ENCODE measurements at regions not wholly inside any gene's neighbourhood (a gene's known extent, or its start where the extent isn't known, plus 50 kb on each side); places are given as distances from the start of the nearest gene placed in this dataset.

DNA sequence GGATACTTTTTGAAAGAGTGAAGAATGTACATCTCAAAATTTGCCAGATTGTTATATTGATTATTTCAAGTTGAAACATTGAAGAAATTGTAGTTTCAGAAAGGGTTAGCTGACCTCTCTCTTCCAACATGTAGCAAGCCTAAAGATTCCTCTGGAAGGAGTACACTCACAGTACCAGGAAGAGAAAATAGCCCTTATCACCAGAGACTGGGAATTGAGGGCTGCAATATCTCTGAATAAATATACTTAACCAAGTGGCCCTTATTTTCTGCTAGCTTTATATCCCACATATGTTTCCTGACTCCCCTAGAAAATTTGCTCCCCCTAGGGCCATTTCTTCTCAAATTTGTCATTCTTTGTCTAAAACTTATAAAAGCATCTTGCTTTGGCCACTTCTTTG lies 332.2 kb downstream of the GASK1B start:
- TF ChIP-seq, protein P1, sequence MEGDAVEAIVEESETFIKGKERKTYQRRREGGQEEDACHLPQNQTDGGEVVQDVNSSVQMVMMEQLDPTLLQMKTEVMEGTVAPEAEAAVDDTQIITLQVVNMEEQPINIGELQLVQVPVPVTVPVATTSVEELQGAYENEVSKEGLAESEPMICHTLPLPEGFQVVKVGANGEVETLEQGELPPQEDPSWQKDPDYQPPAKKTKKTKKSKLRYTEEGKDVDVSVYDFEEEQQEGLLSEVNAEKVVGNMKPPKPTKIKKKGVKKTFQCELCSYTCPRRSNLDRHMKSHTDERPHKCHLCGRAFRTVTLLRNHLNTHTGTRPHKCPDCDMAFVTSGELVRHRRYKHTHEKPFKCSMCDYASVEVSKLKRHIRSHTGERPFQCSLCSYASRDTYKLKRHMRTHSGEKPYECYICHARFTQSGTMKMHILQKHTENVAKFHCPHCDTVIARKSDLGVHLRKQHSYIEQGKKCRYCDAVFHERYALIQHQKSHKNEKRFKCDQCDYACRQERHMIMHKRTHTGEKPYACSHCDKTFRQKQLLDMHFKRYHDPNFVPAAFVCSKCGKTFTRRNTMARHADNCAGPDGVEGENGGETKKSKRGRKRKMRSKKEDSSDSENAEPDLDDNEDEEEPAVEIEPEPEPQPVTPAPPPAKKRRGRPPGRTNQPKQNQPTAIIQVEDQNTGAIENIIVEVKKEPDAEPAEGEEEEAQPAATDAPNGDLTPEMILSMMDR (conservative IDR thresholded peaks at IDR 0.05; ENCODE audit: control insufficient read depth, insufficient read depth, low read depth, low read length), result no peak
- DNase-seq (ENCODE audit: low read depth), result no peak
- no peak overlapping the region for H3K4me3 ChIP-seq (ENCODE audit: control insufficient read depth, low read depth, low read length)

DNA sequence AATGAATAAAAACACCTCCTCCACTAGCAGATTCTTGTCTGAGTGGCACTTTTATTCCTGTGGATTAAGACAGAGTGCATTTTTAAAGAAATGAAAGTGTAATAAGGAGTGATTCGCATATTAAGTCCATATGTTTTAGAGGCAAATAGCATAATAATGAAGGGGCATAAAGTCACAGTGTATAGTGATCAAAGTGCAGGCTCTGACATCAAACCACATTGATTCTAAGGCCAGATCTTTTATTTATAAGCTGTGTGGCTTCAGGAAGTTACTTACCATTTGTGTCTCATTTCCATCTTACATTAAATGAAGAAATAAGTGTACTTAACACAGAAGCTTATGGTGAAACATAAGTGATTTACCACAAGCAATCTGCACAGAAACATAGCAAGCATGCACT lies 332.8 kb downstream of the GASK1B start:
- no peak overlapping the region for H3K4me3 ChIP-seq (ENCODE audit: control insufficient read depth, low read depth, low read length)
- TF ChIP-seq, protein P1 (conservative IDR thresholded peaks at IDR 0.05; ENCODE audit: control insufficient read depth, insufficient read depth, low read depth, low read length), result no peak
- no peak for DNase-seq (ENCODE audit: low read depth)

DNA sequence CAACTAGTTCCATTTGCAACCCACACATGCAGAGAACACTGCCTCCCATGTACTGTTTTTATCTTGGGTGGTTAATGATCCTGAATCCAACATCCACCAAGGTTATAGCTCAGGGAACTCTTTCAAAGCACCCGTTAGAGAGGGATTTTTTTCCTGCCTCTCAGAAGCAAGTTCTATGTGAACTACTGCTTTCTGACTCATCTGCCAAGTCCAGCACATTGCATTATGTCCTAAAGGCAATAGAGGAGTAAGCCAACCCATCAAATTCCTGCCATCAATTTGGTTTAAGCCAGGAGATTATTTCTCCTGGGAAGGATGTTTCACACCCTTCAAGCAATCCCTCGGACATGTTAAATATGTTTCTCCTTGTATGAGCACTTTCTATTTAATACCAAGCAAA lies 334.5 kb downstream of the GASK1B start:
- no peak overlapping the region for H3K4me3 ChIP-seq (ENCODE audit: control insufficient read depth, low read depth, low read length)
- DNase-seq (ENCODE audit: low read depth), result peak; percentile 0
- TF ChIP-seq, protein P1 (conservative IDR thresholded peaks at IDR 0.05; ENCODE audit: control insufficient read depth, insufficient read depth, low read depth, low read length), result no peak

DNA sequence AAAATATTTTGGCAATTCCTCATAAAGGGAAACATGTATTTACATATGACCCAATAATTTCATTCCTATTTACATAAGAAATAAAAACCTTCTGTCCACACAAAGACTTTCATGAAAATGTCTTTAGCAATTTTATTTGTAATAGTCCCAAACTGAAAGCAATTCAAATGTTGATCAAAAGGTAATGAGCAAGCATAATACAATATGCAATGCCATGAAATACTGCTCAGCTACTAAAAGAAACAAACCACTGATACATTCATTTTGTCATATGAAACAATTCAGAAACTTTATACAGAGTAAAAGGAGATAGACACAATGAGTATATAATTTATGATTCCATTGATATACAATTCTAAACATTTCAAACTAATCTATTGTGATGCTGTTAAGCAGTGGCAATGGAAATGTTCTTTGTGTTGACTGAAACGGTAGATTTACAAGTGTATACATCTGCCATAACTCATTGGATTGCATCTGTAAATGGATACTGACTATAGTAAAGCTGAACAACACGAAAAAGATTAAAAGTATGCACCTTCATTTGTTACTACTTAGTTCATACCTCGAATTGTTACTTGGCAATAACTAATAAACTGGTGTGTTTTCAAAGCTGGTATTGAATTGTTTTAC lies 335.6 kb downstream of the GASK1B start:
- no peak overlapping the region for H3K4me3 ChIP-seq (ENCODE audit: control insufficient read depth, low read depth, low read length)
- TF ChIP-seq, protein P1 (conservative IDR thresholded peaks at IDR 0.05; ENCODE audit: control insufficient read depth, insufficient read depth, low read depth, low read length), result no peak

DNA sequence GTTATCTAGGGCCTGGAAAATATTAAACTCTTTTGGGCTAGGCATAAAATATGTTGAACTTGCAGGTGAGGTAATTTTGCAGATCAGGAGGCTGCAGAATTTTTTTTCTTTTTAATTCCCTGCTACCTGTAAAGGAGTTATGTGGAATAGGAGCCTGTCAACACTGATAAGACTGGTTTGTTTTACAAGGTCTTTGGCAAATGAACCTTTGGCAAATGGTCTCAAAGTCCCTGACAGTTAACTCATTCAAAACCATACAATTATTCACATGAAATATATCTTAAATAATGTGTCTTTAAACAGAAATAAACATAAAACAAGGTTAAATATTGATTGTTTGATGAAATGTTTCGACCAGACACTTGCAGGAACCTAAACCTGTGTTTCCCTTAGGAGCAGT lies 340.2 kb downstream of the GASK1B start:
- no peak for DNase-seq (ENCODE audit: low read depth)
- TF ChIP-seq, protein P1 (conservative IDR thresholded peaks at IDR 0.05; ENCODE audit: control insufficient read depth, insufficient read depth, low read depth, low read length), result no peak

More for the DNA sequence above, 335.6 kb downstream of the GASK1B start:
- DNase-seq (ENCODE audit: low read depth), result no peak

DNA sequence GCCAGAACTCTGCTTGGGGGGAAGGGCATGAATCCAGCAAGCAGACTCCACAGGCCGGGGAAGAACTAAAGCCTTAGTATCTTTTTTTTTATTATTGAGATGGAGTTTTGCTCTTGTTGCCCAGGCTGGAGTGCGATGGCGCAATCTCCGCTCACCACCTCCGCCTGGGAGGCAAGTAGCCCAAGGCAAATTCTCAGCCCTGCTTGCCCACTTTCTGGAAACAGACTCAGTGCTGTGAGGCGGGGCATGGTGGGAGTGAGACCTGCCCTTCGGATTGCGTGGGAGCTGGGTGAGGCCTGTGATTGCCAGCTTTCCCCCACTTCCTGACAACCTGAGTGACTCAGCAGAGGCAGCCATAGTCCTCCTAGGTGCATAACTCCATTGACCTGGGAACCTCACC lies 348.8 kb downstream of the GASK1B start:
- DNase-seq (ENCODE audit: low read depth), result no peak
- TF ChIP-seq, protein P1 (conservative IDR thresholded peaks at IDR 0.05; ENCODE audit: control insufficient read depth, insufficient read depth, low read depth, low read length), result no peak
- no peak overlapping the region for H3K4me3 ChIP-seq (ENCODE audit: control insufficient read depth, low read depth, low read length)

More for the DNA sequence above, 340.2 kb downstream of the GASK1B start:
- no peak overlapping the region for H3K4me3 ChIP-seq (ENCODE audit: control insufficient read depth, low read depth, low read length)

DNA sequence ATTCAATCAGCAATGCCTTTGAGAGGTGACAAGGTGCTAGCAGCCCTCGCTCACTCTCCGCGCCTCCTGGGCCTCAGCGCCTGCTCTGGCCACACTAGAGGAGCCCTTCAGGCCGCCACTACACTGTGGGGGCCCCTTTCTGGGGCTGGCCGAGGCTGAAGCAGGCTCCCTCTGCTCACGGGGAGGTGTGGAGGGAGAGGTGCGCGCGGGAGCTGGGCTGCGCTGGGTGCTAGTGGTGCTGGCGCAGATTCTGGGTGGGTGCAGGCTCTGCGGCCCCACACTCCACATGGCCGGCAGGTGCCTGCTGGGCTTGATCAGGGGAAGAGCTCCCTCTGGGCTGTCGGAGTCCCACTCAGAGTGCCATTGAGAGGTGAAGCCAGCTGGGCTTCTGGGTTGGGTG lies 351.0 kb downstream of the GASK1B start:
- TF ChIP-seq, protein P1 (conservative IDR thresholded peaks at IDR 0.05; ENCODE audit: control insufficient read depth, insufficient read depth, low read depth, low read length), result no peak
- H3K4me3 ChIP-seq (ENCODE audit: control insufficient read depth, low read depth, low read length), result no peak overlapping the region

More for the DNA sequence above, 351.0 kb downstream of the GASK1B start:
- no peak for DNase-seq (ENCODE audit: low read depth)
